NCI-H82 treated with DMSO at 0.1 percent for 48 hours (cell line): ENCODE measurements at regions not wholly inside any gene's neighbourhood (a gene's known extent, or its start where the extent isn't known, plus 50 kb on each side); places are given as distances from the start of the nearest gene placed in this dataset.
A peak's percentile ranks its signal among the peaks of the same experiment; 100 is the strongest.

Experiments
- DNase-seq: peaks from one replicate; lab custom pipeline; 2025; ENCODE audit not compliant: unreplicated experiment; lab: John Stamatoyannopoulos, UW

GRCh38 chr6:25010902-25011625 is 75.3 kb upstream of the RIPOR2 start:
- no peak for DNase-seq

GRCh38 chr6:25012657-25013056 is 76.9 kb upstream of the RIPOR2 start:
- no peak for DNase-seq

- DNase-seq, result no peak
Observed at GRCh38 chr6:25013246-25013645, 77.5 kb upstream of the RIPOR2 start.

- DNase-seq, result no peak
Observed at GRCh38 chr6:25014369-25014768, 78.6 kb upstream of the RIPOR2 start.

- DNase-seq, result no peak
Observed at GRCh38 chr6:25014791-25015560, 79.2 kb upstream of the RIPOR2 start.

GRCh38 chr6:25016014-25016720 is 80.4 kb upstream of the RIPOR2 start:
- DNase-seq, result no peak

- no peak for DNase-seq
Observed at GRCh38 chr6:25017486-25017885, 81.7 kb upstream of the RIPOR2 start.

GRCh38 chr6:25017932-25018567 is 82.3 kb upstream of the RIPOR2 start:
- peak; percentile 9 for DNase-seq

GRCh38 chr6:25018568-25018954 is 82.8 kb upstream of the RIPOR2 start:
- DNase-seq, result no peak

GRCh38 chr6:25022140-25022553 is 86.4 kb upstream of the RIPOR2 start:
- DNase-seq, result no peak

GRCh38 chr6:25023781-25024180 is 88.0 kb upstream of the RIPOR2 start:
- no peak for DNase-seq

GRCh38 chr6:25024821-25025220 is 89.1 kb upstream of the RIPOR2 start:
- no peak for DNase-seq

- DNase-seq, result no peak
Observed at GRCh38 chr6:25025248-25025918, 89.6 kb upstream of the RIPOR2 start.

GRCh38 chr6:25025919-25026301 is 90.2 kb upstream of the RIPOR2 start:
- DNase-seq, result no peak

GRCh38 chr6:25026723-25027122 is 91.0 kb upstream of the RIPOR2 start:
- DNase-seq, result no peak

GRCh38 chr6:25027221-25027916 is 91.6 kb upstream of the RIPOR2 start:
- no peak for DNase-seq

GRCh38 chr6:25028328-25028727 is 92.6 kb upstream of the RIPOR2 start:
- peak; percentile 14 for DNase-seq

GRCh38 chr6:25032934-25033333 is 97.2 kb upstream of the RIPOR2 start:
- DNase-seq, result no peak

GRCh38 chr6:25034431-25034921 is 98.7 kb upstream of the RIPOR2 start:
- no peak for DNase-seq

- DNase-seq, result no peak
Observed at GRCh38 chr6:25035174-25035511, 99.4 kb upstream of the RIPOR2 start.
